Hepatocyte (in vitro differentiated cells): ENCODE measurements at regions not wholly inside any gene's neighbourhood (a gene's known extent, or its start where the extent isn't known, plus 50 kb on each side); places are given as distances from the start of the nearest gene placed in this dataset.

ENCODE experiments used
- CTCF ChIP-seq: fragments of 200-600 bp; sonication (generic); IDR thresholded peaks from 2 replicates; pipeline ENCODE4 v1.5.1; 2016; ENCODE audit warnings: antibody characterized with exemption, mild to moderate bottlenecking; ENCODE audit not compliant: poor library complexity
- EZH2 ChIP-seq: fragments of 200-600 bp; sonication (generic); IDR thresholded peaks from 2 replicates; pipeline ENCODE4 v1.6.1; 2016; ENCODE audit warnings: antibody characterized with exemption, mild to moderate bottlenecking, borderline replicate concordance

GRCh38 chr6:145194389-145194788, 540.9 kb downstream of the EPM2A start:
- TF ChIP-seq CTCF (no peak), EZH2 (no peak)
